DOHH2 (cell line): ENCODE measurements at regions not wholly inside any gene's neighbourhood (a gene's known extent, or its start where the extent isn't known, plus 50 kb on each side); places are given as distances from the start of the nearest gene placed in this dataset.

Experiments
- CTCF ChIP-seq: fragments of 200-600 bp; sonication (generic); IDR thresholded peaks from one replicate; pipeline ENCODE4 v1.5.1; 2014; ENCODE audit warnings: antibody characterized with exemption, mild to moderate bottlenecking, low read depth, low read length; ENCODE audit not compliant: poor library complexity, severe bottlenecking
- EZH2phosphoT487 ChIP-seq: fragments of 200-600 bp; sonication (generic); IDR thresholded peaks from 2 replicates; pipeline ENCODE4 v1.6.1; 2017; ENCODE audit warnings: borderline replicate concordance, mild to moderate bottlenecking, antibody characterized with exemption, low read length, moderate library complexity, mixed read lengths

DNA sequence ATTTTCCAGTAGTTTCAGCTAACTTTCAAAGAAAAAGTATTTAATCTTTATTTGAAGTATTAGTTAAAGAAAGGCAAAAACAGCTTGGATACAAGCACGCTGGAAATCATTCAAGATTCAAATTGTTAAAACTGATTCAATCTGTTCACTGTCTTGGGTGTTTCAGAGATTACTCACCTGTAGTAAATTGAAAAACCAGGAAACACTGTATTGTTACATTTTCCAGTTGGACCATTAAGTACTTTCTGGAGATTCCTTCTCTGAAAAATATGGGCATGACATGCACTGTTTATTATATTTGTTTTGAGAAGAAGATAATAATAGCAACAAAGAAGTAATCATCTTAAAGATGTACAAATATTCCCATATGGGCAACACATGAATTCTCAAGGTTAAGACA is 196.1 kb downstream of the UBE2E3 start:
- TF ChIP-seq CTCF (no peak), EZH2phosphoT487 (no peak)
